ENCODE measurements at regions not wholly inside any gene's neighbourhood (a gene's known extent, or its start where the extent isn't known, plus 50 kb on each side); places are given as distances from the start of the nearest gene placed in this dataset.

GRCh38 chr6:144957236-144957937 is 672.3 kb downstream of the UTRN start:
- no peak for TF ChIP-seq EZH2 (IDR thresholded peaks at IDR 0.05; ENCODE audit: low read depth, unreplicated experiment)
- TF ChIP-seq, protein P1, sequence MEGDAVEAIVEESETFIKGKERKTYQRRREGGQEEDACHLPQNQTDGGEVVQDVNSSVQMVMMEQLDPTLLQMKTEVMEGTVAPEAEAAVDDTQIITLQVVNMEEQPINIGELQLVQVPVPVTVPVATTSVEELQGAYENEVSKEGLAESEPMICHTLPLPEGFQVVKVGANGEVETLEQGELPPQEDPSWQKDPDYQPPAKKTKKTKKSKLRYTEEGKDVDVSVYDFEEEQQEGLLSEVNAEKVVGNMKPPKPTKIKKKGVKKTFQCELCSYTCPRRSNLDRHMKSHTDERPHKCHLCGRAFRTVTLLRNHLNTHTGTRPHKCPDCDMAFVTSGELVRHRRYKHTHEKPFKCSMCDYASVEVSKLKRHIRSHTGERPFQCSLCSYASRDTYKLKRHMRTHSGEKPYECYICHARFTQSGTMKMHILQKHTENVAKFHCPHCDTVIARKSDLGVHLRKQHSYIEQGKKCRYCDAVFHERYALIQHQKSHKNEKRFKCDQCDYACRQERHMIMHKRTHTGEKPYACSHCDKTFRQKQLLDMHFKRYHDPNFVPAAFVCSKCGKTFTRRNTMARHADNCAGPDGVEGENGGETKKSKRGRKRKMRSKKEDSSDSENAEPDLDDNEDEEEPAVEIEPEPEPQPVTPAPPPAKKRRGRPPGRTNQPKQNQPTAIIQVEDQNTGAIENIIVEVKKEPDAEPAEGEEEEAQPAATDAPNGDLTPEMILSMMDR (conservative IDR thresholded peaks at IDR 0.05; ENCODE audit: low read depth in 2 of 2): no peak

All from GM23338 (cell line).